Activated CD8-positive, alpha-beta T cell treated with anti-CD3 and anti-CD28 coated beads, Interleukin-2, amount 10 ng/mL, durations not matched to agents 7 days and 5 days (primary cell): ENCODE measurements at regions not wholly inside any gene's neighbourhood (a gene's known extent, or its start where the extent isn't known, plus 50 kb on each side); places are given as distances from the start of the nearest gene placed in this dataset.

ENCODE experiments used
- ATAC-seq: fragments of 150-1000 bp; cut with Tn5 transposase; one replicate; pipeline ENCODE4 v1.10.0; 2021; ENCODE audit warnings: moderate library complexity
- CTCF ChIA-PET: fragments of 350-600 bp; sonication (Branson Sonifier 250); formaldehyde crosslinking; loops from one replicate; lab custom pipeline; 2021; ENCODE audit warnings: antibody characterized with exemption; lab: Charles Lee
- POLR2A ChIA-PET: fragments of 350-600 bp; sonication (Branson Sonifier 250); formaldehyde crosslinking; loops from one replicate; lab custom pipeline; 2021; ENCODE audit warnings: antibody characterized with exemption; lab: Charles Lee
- DNase-seq: peaks from one replicate; pipeline ENCODE4 v3.0.0-alpha.2; 2020
- H3K27ac Mint-ChIP-seq: one replicate; pipeline ENCODE4 v1.8.0; 2021; ENCODE audit warnings: mild to moderate bottlenecking, mixed read lengths
- H3K27me3 Mint-ChIP-seq: one replicate; pipeline ENCODE4 v1.8.0; 2021; ENCODE audit warnings: low read depth, mixed read lengths
- H3K36me3 Mint-ChIP-seq: one replicate; pipeline ENCODE4 v1.8.0; 2021; ENCODE audit warnings: low read depth, mixed read lengths
- H3K4me1 Mint-ChIP-seq: one replicate; pipeline ENCODE4 v1.8.0; 2021; ENCODE audit warnings: low read depth, mixed read lengths
- H3K4me3 Mint-ChIP-seq: one replicate; pipeline ENCODE4 v1.8.0; 2021; ENCODE audit warnings: mild to moderate bottlenecking, mixed read lengths
- H3K9me3 Mint-ChIP-seq: one replicate; pipeline ENCODE4 v1.8.0; 2022; ENCODE audit warnings: mixed read lengths; ENCODE audit not compliant: insufficient read depth

GRCh38 chr13:95432141-95432540 lies 120.4 kb upstream of the CLDN10 start:
- Mint-ChIP-seq H3K4me3 (no peak overlapping the region), H3K27ac (no peak overlapping the region), H3K9me3 (no peaks in the 10 kb centered on the region), H3K27me3 (no peaks in the 10 kb centered on the region), H3K36me3 (no peaks in the 10 kb centered on the region), H3K4me1 (no peaks in the 10 kb centered on the region)
- POLR2A ChIA-PET: no interaction called here
- DNase-seq (no peak), ATAC-seq (no peak)
- CTCF ChIA-PET: interaction anchor here (1.1 kb wide), 1 partner anchor 28 kb away, joined by 3 read pairs; no protein-coding TSS in a partner anchor

GRCh38 chr13:95433537-95433936 lies 119.0 kb upstream of the CLDN10 start:
- H3K36me3 Mint-ChIP-seq: no peaks in the 10 kb centered on the region
- no peak for DNase-seq
- H3K27ac Mint-ChIP-seq: no peak overlapping the region
- no peaks in the 10 kb centered on the region for H3K27me3 Mint-ChIP-seq
- ChIA-PET POLR2A (no interaction called here), CTCF (interaction anchor here (1.4 kb wide), 1 partner anchor 242 kb away, joined by 4 read pairs; no protein-coding TSS in a partner anchor)
- no peaks in the 10 kb centered on the region for H3K4me1 Mint-ChIP-seq
- no peak overlapping the region for H3K4me3 Mint-ChIP-seq
- H3K9me3 Mint-ChIP-seq: no peaks in the 10 kb centered on the region
- no peak for ATAC-seq

GRCh38 chr13:95434111-95434510 lies 118.4 kb upstream of the CLDN10 start:
- ATAC-seq: no peak

GRCh38 chr13:95437561-95437960 lies 115.0 kb upstream of the CLDN10 start:
- Mint-ChIP-seq H3K27me3 (peaks cover 3% of the 10 kb centered on the region), H3K36me3 (no peaks in the 10 kb centered on the region), H3K9me3 (no peaks in the 10 kb centered on the region), H3K4me1 (no peaks in the 10 kb centered on the region), H3K27ac (no peak overlapping the region), H3K4me3 (no peak overlapping the region)
- POLR2A ChIA-PET: no interaction called here
- no peak for DNase-seq
- ATAC-seq: no peak
- CTCF ChIA-PET: no interaction called here

More at GRCh38 chr13:95434111-95434510, 118.4 kb upstream of the CLDN10 start:
- Mint-ChIP-seq H3K4me3 (no peak overlapping the region), H3K9me3 (no peaks in the 10 kb centered on the region), H3K27me3 (no peaks in the 10 kb centered on the region), H3K4me1 (no peaks in the 10 kb centered on the region), H3K36me3 (no peaks in the 10 kb centered on the region), H3K27ac (no peak overlapping the region)
- DNase-seq: no peak
- ChIA-PET POLR2A (no interaction called here), CTCF (no interaction called here)

GRCh38 chr13:95438297-95438696 lies 114.2 kb upstream of the CLDN10 start:
- Mint-ChIP-seq H3K27me3 (peaks cover 3% of the 10 kb centered on the region), H3K9me3 (no peaks in the 10 kb centered on the region), H3K36me3 (no peaks in the 10 kb centered on the region), H3K4me3 (no peak overlapping the region), H3K27ac (no peak overlapping the region), H3K4me1 (no peaks in the 10 kb centered on the region)
- ChIA-PET CTCF (no interaction called here), POLR2A (no interaction called here)
- ATAC-seq (no peak), DNase-seq (no peak)

- ATAC-seq (no peak), DNase-seq (no peak)
- no peaks in the 10 kb centered on the region for H3K9me3 Mint-ChIP-seq
- ChIA-PET CTCF (no interaction called here), POLR2A (no interaction called here)
- H3K36me3 Mint-ChIP-seq: no peaks in the 10 kb centered on the region
- H3K4me1 Mint-ChIP-seq: no peaks in the 10 kb centered on the region
- H3K27ac Mint-ChIP-seq: no peak overlapping the region
- no peak overlapping the region for H3K4me3 Mint-ChIP-seq
- H3K27me3 Mint-ChIP-seq: peaks cover 3% of the 10 kb centered on the region
Measured at GRCh38 chr13:95440441-95441088, 112.0 kb upstream of the CLDN10 start.

- DNase-seq: no peak
- H3K27me3 Mint-ChIP-seq: peaks cover 3% of the 10 kb centered on the region
- CTCF ChIA-PET: no interaction called here
Measured at GRCh38 chr13:95441326-95441725, 111.2 kb upstream of the CLDN10 start.

GRCh38 chr13:95444006-95444730 lies 108.4 kb upstream of the CLDN10 start:
- no peak for DNase-seq
- Mint-ChIP-seq H3K27me3 (peaks cover 3% of the 10 kb centered on the region), H3K9me3 (no peaks in the 10 kb centered on the region), H3K27ac (no peak overlapping the region), H3K4me1 (no peaks in the 10 kb centered on the region), H3K36me3 (no peaks in the 10 kb centered on the region), H3K4me3 (no peak overlapping the region)
- POLR2A ChIA-PET: no interaction called here
- CTCF ChIA-PET: no interaction called here
- no peak for ATAC-seq

More at GRCh38 chr13:95441326-95441725, 111.2 kb upstream of the CLDN10 start:
- no peaks in the 10 kb centered on the region for H3K36me3 Mint-ChIP-seq
- POLR2A ChIA-PET: no interaction called here
- no peak overlapping the region for H3K27ac Mint-ChIP-seq
- no peak overlapping the region for H3K4me3 Mint-ChIP-seq
- H3K4me1 Mint-ChIP-seq: no peaks in the 10 kb centered on the region
- ATAC-seq: no peak
- no peaks in the 10 kb centered on the region for H3K9me3 Mint-ChIP-seq

GRCh38 chr13:95445131-95445530 lies 107.4 kb upstream of the CLDN10 start:
- CTCF ChIA-PET: no interaction called here
- H3K27me3 Mint-ChIP-seq: peaks cover 3% of the 10 kb centered on the region
- no peak for DNase-seq
- H3K4me3 Mint-ChIP-seq: no peak overlapping the region
- POLR2A ChIA-PET: no interaction called here
- H3K4me1 Mint-ChIP-seq: no peaks in the 10 kb centered on the region
- no peaks in the 10 kb centered on the region for H3K9me3 Mint-ChIP-seq
- no peaks in the 10 kb centered on the region for H3K36me3 Mint-ChIP-seq
- no peak overlapping the region for H3K27ac Mint-ChIP-seq
- ATAC-seq: no peak

- Mint-ChIP-seq H3K27me3 (no peaks in the 10 kb centered on the region), H3K27ac (no peak overlapping the region), H3K4me1 (no peaks in the 10 kb centered on the region), H3K4me3 (no peak overlapping the region), H3K9me3 (no peaks in the 10 kb centered on the region), H3K36me3 (no peaks in the 10 kb centered on the region)
- ChIA-PET CTCF (interaction anchor here (1.3 kb wide), 1 partner anchor 44 kb away, joined by 4 read pairs; no protein-coding TSS in a partner anchor), POLR2A (no interaction called here)
- DNase-seq: no peak
- ATAC-seq: no peak
Measured at GRCh38 chr13:95447814-95448213, 104.7 kb upstream of the CLDN10 start.

- H3K27me3 Mint-ChIP-seq: peaks cover 3% of the 10 kb centered on the region
- DNase-seq: no peak
- no peak for ATAC-seq
- no peaks in the 10 kb centered on the region for H3K36me3 Mint-ChIP-seq
- ChIA-PET POLR2A (no interaction called here), CTCF (no interaction called here)
- H3K27ac Mint-ChIP-seq: no peak overlapping the region
- no peak overlapping the region for H3K4me3 Mint-ChIP-seq
- peaks cover 7% of the 10 kb centered on the region for H3K4me1 Mint-ChIP-seq
- no peaks in the 10 kb centered on the region for H3K9me3 Mint-ChIP-seq
Measured at GRCh38 chr13:95451656-95452055, 100.9 kb upstream of the CLDN10 start.

GRCh38 chr13:95452375-95452774 lies 100.1 kb upstream of the CLDN10 start:
- Mint-ChIP-seq H3K27ac (no peak overlapping the region), H3K27me3 (peaks cover 3% of the 10 kb centered on the region), H3K9me3 (no peaks in the 10 kb centered on the region), H3K4me3 (no peak overlapping the region), H3K36me3 (no peaks in the 10 kb centered on the region), H3K4me1 (peaks cover 13% of the 10 kb centered on the region)
- DNase-seq (no peak), ATAC-seq (no peak)
- POLR2A ChIA-PET: no interaction called here
- CTCF ChIA-PET: no interaction called here
